ENCODE measurements at regions not wholly inside any gene's neighbourhood (a gene's known extent, or its start where the extent isn't known, plus 50 kb on each side); places are given as distances from the start of the nearest gene placed in this dataset.

- Histone ChIP-seq H3K4me2 (ENCODE audit: low read length) (no peak overlapping the region), H3K4me1 (ENCODE audit: insufficient read depth, low read length) (no peaks in the 10 kb centered on the region), H4K20me1 (ENCODE audit: insufficient read depth, low read length) (no peaks in the 10 kb centered on the region), H2AFZ (ENCODE audit: low read depth, low read length) (no peak overlapping the region), H3K9me3 (ENCODE audit: insufficient read depth, low read depth, low read length) (no peaks in the 10 kb centered on the region), H3K4me3 (ENCODE audit: insufficient read depth, low read depth, low read length) (no peak overlapping the region), H3K9ac (ENCODE audit: low read length) (no peak overlapping the region), H3K27ac (ENCODE audit: low read depth, low read length) (no peak overlapping the region), H3K36me3 (ENCODE audit: insufficient read depth, low read length) (no peaks in the 10 kb centered on the region), H3K79me2 (ENCODE audit: insufficient read depth, low read length) (no peaks in the 10 kb centered on the region), H3K27me3 (ENCODE audit: insufficient read depth, low read length) (no peaks in the 10 kb centered on the region)
- H3K27ac Mint-ChIP-seq (ENCODE audit: unreplicated experiment): no peak overlapping the region
- TF ChIP-seq CTCF (IDR thresholded peaks at IDR 0.05; ENCODE audit: insufficient read depth, low read depth, low read length) (no peak), EZH2 (IDR thresholded peaks at IDR 0.05; ENCODE audit: insufficient read depth, low read length) (no peak)
- no peaks in the 10 kb centered on the region for H3K9me3 Mint-ChIP-seq (ENCODE audit: unreplicated experiment)
- DNase-seq (ENCODE audit: low read depth) (no peak), FAIRE-seq (no peak)
- H3K4me1 Mint-ChIP-seq (ENCODE audit: low read depth, unreplicated experiment): no peaks in the 10 kb centered on the region
- H3K4me3 Mint-ChIP-seq (ENCODE audit: unreplicated experiment): no peak overlapping the region
- H3K27me3 Mint-ChIP-seq (ENCODE audit: low read depth, unreplicated experiment): no peaks in the 10 kb centered on the region
- H3K36me3 Mint-ChIP-seq (ENCODE audit: low read depth, unreplicated experiment): no peaks in the 10 kb centered on the region
Measured at GRCh38 chr2:185202945-185203528, 535.6 kb upstream of the FSIP2 start.

GRCh38 chr2:185208261-185208660 is 530.3 kb upstream of the FSIP2 start:
- Histone ChIP-seq H3K79me2 (ENCODE audit: insufficient read depth, low read length) (no peaks in the 10 kb centered on the region), H3K9me3 (ENCODE audit: insufficient read depth, low read depth, low read length) (no peaks in the 10 kb centered on the region), H3K27me3 (ENCODE audit: insufficient read depth, low read length) (no peaks in the 10 kb centered on the region), H3K4me3 (ENCODE audit: insufficient read depth, low read depth, low read length) (no peak overlapping the region), H2AFZ (ENCODE audit: low read depth, low read length) (no peak overlapping the region), H3K9ac (ENCODE audit: low read length) (no peak overlapping the region), H3K4me2 (ENCODE audit: low read length) (no peak overlapping the region), H3K36me3 (ENCODE audit: insufficient read depth, low read length) (no peaks in the 10 kb centered on the region), H3K27ac (ENCODE audit: low read depth, low read length) (no peak overlapping the region), H3K4me1 (ENCODE audit: insufficient read depth, low read length) (no peaks in the 10 kb centered on the region), H4K20me1 (ENCODE audit: insufficient read depth, low read length) (no peaks in the 10 kb centered on the region)
- H3K36me3 Mint-ChIP-seq (ENCODE audit: low read depth, unreplicated experiment): no peaks in the 10 kb centered on the region
- H3K4me3 Mint-ChIP-seq (ENCODE audit: unreplicated experiment): no peak overlapping the region
- no peak overlapping the region for H3K27ac Mint-ChIP-seq (ENCODE audit: unreplicated experiment)
- no peak for FAIRE-seq
- peak; percentile 18 for DNase-seq (ENCODE audit: low read depth)
- H3K4me1 Mint-ChIP-seq (ENCODE audit: low read depth, unreplicated experiment): no peaks in the 10 kb centered on the region
- no peaks in the 10 kb centered on the region for H3K9me3 Mint-ChIP-seq (ENCODE audit: unreplicated experiment)
- no peaks in the 10 kb centered on the region for H3K27me3 Mint-ChIP-seq (ENCODE audit: low read depth, unreplicated experiment)
- TF ChIP-seq CTCF (IDR thresholded peaks at IDR 0.05; ENCODE audit: insufficient read depth, low read depth, low read length): peak; percentile 54
- TF ChIP-seq EZH2 (IDR thresholded peaks at IDR 0.05; ENCODE audit: insufficient read depth, low read length): no peak

- Histone ChIP-seq H3K9me3 (ENCODE audit: insufficient read depth, low read depth, low read length) (no peaks in the 10 kb centered on the region), H3K36me3 (ENCODE audit: insufficient read depth, low read length) (no peaks in the 10 kb centered on the region), H3K27me3 (ENCODE audit: insufficient read depth, low read length) (no peaks in the 10 kb centered on the region), H3K9ac (ENCODE audit: low read length) (no peak overlapping the region), H3K4me2 (ENCODE audit: low read length) (no peak overlapping the region), H3K79me2 (ENCODE audit: insufficient read depth, low read length) (no peaks in the 10 kb centered on the region), H4K20me1 (ENCODE audit: insufficient read depth, low read length) (no peaks in the 10 kb centered on the region), H3K4me3 (ENCODE audit: insufficient read depth, low read depth, low read length) (no peak overlapping the region), H3K27ac (ENCODE audit: low read depth, low read length) (no peak overlapping the region), H3K4me1 (ENCODE audit: insufficient read depth, low read length) (peaks cover 4% of the 10 kb centered on the region), H2AFZ (ENCODE audit: low read depth, low read length) (no peak overlapping the region)
- no peak overlapping the region for H3K27ac Mint-ChIP-seq (ENCODE audit: unreplicated experiment)
- FAIRE-seq: no peak
- no peaks in the 10 kb centered on the region for H3K36me3 Mint-ChIP-seq (ENCODE audit: low read depth, unreplicated experiment)
- no peaks in the 10 kb centered on the region for H3K9me3 Mint-ChIP-seq (ENCODE audit: unreplicated experiment)
- no peak for DNase-seq (ENCODE audit: low read depth)
- H3K27me3 Mint-ChIP-seq (ENCODE audit: low read depth, unreplicated experiment): no peaks in the 10 kb centered on the region
- H3K4me3 Mint-ChIP-seq (ENCODE audit: unreplicated experiment): no peak overlapping the region
- peaks cover 10% of the 10 kb centered on the region for H3K4me1 Mint-ChIP-seq (ENCODE audit: low read depth, unreplicated experiment)
- TF ChIP-seq EZH2 (IDR thresholded peaks at IDR 0.05; ENCODE audit: insufficient read depth, low read length) (no peak), CTCF (IDR thresholded peaks at IDR 0.05; ENCODE audit: insufficient read depth, low read depth, low read length) (no peak)
Measured at GRCh38 chr2:185215497-185215896, 523.1 kb upstream of the FSIP2 start.
